Fibroblast of skin of left quadriceps (primary cell): ENCODE measurements at regions not wholly inside any gene's neighbourhood (a gene's known extent, or its start where the extent isn't known, plus 50 kb on each side); places are given as distances from the start of the nearest gene placed in this dataset.

Experiments used
- DNase-seq, 2 experiments: peaks; one replicate each; pipeline ENCODE4 v3.0.0-alpha.2; 2013; ENCODE audit warnings: low read depth in 2 of 2

DNA sequence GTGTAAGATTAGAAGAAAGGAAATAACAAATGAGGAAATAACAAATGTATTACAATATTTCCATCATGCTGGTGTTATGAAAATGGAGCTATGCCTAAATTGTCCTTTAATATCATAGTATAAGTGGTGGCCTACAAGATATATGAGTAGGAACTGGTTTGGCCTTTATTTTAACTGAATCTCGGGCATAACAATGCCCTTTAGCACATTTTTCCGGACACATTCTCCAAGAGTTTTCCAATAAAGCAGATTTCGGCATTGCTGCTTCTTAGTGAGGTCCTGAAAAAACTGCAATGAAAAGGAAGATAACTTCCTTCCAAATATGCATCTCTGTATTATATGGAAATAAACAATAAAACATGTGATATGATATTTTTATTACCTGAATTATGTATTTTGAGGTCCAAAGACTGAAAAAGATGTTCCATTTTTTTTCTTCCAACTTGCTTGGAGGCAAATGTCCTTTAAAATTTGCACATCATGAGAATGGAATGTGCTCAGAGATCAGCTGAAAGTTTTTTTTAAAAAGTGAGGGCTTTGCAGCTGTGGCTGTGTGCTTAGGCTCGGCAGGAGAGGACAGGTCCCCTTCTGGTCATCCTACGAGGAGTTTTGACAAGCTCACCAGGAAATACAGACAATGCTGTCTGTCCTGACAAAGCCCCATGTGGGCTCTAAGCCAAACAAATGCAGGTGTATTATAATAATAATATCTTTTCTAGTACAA, 132.3 kb upstream of the RND3 start:
- DNase-seq: no peak

GRCh38 chr2:150618245-150618895, 130.9 kb upstream of the RND3 start:
- no peak for DNase-seq

DNA sequence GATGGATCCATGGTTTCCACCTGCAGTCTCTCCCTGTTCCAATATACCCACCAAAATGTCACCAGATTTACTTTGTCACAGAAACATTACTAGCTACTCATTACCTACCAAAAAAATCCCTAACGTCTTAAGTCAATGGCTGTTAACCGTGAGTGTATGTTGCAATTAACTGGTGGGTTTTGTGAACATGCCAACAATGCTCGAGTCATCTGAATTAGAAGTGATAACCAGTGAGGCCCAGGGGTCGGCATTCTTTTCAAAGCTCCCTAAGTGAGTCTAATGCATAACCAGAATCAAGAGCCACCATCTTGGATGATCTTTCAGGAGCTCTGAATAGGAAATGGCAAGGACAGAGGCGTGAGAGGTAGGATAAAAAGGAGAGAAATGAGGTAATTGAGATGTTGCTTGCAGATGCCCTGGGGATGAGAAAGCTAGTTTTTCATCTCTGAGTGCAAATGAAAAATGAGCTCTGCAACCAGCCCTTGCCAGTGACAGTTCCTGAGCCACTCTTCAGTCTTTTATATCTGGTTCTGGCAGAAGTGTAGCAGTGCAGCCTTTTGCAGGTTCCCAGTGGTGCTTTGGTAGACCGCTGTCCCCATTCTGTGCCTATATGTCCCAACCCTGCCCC, 130.0 kb upstream of the RND3 start:
- no peak for DNase-seq

- no peak for DNase-seq
These were observed 125.7 kb upstream of the RND3 start for GRCh38 chr2:150612957-150613710.

GRCh38 chr2:150610670-150611279, 123.3 kb upstream of the RND3 start:
- DNase-seq: peak in 1 of 2 experiments; percentile 44

GRCh38 chr2:150609831-150610582, 122.5 kb upstream of the RND3 start:
- DNase-seq: peak; percentile 98 to 99

- DNase-seq: no peak
These were observed 120.9 kb upstream of the RND3 start for GRCh38 chr2:150608341-150608740.

GRCh38 chr2:150607390-150607811, 119.9 kb upstream of the RND3 start:
- no peak for DNase-seq

DNA sequence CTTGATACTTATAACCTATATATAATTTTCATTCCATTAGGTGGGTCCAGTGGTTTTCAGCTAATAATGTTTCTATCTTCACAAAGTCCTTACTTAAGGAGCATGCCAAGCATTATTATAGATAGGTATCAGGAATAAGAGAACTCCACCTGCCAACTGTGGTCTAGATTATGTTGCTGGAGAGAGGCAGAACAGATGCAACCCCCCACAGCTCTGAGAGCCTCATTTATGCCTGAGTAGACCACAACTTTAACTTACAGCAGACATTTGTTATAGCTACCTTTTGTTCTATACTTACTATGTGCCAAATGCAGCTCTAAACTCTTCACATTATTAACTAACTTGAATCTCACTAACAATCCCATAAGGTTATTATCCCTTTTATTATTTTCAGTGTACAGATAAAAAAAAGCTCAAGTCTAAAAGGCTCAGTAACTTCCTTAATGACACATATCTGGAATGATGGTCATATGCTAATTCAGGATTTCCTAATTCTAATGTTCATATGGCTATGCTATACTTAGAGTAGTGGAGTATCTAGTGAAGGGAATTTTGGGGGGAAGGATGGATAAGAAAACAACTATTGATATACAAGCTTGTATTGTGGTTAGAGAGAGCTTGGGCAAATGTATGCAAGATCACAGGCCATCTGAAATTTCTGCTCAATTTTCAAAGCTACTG, 119.1 kb upstream of the RND3 start:
- DNase-seq: no peak

DNA sequence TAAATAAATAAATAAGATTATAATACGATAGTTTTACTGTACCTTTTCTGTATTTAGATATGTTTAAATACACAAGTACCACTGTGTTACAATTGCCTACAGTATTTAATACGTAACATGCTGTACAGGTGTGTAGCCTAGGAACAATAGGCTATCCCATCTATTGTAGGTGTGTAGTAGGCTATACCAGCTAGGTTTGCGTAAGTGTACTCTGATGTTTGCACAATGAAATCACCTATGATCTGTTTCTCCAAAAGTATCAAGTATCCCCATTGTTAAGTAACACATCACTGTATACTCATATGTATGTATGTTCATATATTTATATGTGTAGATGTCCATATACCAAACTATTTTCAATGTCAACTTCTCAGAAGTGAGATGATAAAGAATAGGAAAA, 118.2 kb upstream of the RND3 start:
- no peak for DNase-seq

GRCh38 chr2:150601280-150602038, 114.0 kb upstream of the RND3 start:
- peak in 1 of 2 experiments; percentile 60 for DNase-seq

DNA sequence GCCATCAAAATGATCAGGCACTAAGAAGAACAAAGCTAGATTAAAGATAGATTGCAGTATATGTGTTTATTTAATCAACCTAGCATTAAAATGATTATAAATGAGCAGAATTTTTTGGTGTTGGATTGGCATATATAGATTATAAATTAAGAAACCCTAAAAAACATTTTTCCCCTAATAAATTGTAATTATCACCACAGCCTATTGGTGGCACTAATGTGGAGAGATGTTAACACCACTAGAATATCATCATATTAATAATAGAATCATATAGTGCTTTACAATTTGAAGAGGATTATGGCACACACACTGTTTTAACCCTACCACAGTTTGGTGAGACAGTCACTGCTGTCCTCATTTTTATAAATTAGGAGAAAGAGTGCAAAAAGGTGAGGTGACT, 112.4 kb upstream of the RND3 start:
- DNase-seq: no peak

- no peak for DNase-seq
These were observed 110.9 kb upstream of the RND3 start for GRCh38 chr2:150598383-150598782.

DNA sequence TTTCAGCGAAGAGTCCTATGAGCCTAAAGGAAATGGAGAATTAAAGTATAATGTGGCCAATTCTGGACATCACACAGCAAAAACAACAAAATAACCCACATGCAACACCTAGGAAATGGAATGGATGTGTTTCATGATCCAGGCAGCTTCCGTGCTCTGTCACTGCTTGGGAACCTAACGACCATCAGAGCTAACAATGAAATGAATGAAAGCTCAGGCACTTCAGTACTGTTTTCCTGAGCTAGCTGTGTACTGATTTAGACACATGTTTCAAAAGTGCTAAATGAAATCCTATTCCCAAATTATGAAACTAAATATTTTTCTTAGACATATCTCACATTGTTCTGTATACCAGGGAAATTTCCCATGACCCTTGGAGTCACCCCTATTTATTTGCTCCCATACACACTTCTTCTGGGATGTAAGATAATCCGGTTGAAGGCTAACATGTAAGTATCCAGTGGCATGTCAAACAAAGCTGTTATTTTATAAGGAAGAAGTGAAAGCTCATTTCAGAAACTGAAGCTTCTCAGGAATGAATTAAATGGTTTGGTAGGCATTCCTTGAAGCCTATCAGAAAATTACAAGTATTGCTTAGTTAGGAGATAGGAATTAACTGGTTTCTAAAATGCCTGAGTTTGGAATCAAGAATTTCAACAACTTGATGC, 108.5 kb upstream of the RND3 start:
- DNase-seq: peak; percentile 55 to 67

DNA sequence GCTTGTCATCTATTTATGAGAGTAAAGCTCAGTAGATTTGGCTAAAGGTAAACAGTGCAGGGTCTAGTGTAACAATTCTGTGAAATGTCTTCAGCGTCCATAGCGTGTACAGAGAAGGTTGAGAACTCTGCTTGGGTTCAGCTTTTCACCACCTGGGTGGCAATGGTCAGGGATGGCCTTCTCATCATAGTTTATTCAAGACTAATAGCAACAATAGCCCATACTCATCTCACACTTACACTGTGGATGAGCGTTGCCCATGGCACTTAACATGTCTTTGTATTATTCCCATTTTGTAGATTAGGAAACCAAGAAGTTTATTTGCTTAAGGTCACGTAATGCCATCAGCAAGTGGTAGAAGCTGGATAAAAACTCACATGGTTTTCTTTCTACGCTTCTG, 106.8 kb upstream of the RND3 start:
- DNase-seq: no peak

- no peak for DNase-seq
These were observed 104.2 kb upstream of the RND3 start for GRCh38 chr2:150591496-150592285.

DNA sequence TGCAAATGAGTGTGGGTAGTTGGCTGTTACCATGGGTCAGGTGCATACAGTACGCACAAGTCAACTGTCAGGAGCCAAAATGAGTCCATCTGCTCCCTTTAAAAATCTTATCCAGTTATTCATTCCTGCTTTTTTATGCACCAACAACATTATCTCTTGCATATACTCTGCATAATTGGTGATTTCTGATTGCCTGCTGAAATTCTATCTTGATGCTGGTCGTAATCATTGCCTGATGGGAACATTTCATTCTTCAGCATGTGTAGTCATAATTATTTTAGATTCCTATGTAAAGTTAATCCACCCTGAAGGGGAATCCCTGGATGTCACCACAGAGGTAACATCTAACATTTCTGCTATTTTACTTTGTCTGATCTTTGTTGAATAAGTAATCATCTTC, 102.2 kb upstream of the RND3 start:
- no peak for DNase-seq

- no peak for DNase-seq
These were observed 101.0 kb upstream of the RND3 start for GRCh38 chr2:150588506-150588870.
